ENCODE measurements at regions not wholly inside any gene's neighbourhood (a gene's known extent, or its start where the extent isn't known, plus 50 kb on each side); places are given as distances from the start of the nearest gene placed in this dataset.

DNA sequence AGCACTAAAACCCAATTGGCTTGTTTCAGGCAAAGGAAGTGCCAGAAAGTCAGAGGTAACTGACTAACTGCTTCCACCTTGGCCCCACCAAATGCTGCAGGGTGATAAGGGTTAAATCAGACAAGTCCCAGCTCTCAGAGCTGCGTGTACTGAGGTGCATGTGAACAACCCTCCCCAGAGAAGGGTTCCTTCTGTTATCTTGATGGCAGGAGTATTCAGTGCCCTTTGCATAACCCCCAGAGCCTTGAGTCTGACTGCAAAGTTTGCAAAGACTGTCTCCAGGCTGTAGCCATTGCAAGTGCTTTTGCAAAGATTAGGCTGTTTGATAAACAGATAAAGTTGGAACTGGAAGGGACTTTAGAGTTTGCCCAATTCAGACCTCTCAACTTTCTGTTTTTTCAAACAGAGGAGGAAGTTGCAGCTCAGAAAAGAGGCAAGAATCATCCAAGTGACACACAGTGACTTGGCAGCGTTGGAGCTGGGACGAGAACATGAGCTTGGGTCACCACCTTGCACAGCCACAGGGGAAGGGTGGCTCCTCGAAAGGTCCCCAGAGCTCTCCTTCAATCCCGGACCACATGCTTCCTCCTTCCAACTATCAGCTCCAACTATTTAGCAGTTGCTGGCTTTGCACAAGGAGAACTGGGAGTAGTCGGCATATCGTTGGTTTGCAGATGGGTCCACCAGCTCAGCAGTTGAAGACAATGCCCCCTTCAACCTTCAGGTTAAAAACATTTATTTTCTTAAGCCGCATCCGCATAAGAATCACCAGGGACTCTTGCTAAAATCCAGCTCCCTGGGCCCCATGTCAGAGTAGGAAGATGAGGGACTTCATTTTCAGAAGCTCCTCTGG lies 224.8 kb upstream of the HES1 start:
- DNase-seq (ENCODE audit: low read depth, low spot score) = no peak
- Histone ChIP-seq H3K4me3 (replicated peaks in 1 of 2; ENCODE audit: low read depth in 1 of 2, low read length in 2 of 2) (no peak overlapping the region), H3K27ac (ENCODE audit: low read depth, low read length) (no peak overlapping the region), H3K27me3 (ENCODE audit: insufficient read depth, low read length) (no peaks in the 10 kb centered on the region), H3K9me3 (ENCODE audit: control insufficient read depth in 1 of 2, insufficient read depth in 1 of 2, low read depth in 1 of 2, low read length in 2 of 2) (no peaks in the 10 kb centered on the region), H3K4me1 (ENCODE audit: control insufficient read depth in 1 of 2, insufficient read depth in 2 of 2, low read length in 2 of 2) (0 out of 4 replicates have a peak, but pooled peaks cover 0 to 3% of the 10 kb centered on the region in 2 experiments), H3K4me2 (ENCODE audit: low read length) (no peak overlapping the region), H3K79me2 (ENCODE audit: insufficient read depth, low read length) (no peaks in the 10 kb centered on the region), H3K36me3 (ENCODE audit: control insufficient read depth in 1 of 2, insufficient read depth in 2 of 2, low read length in 2 of 2) (no peaks in the 10 kb centered on the region), H3K9ac (ENCODE audit: low read length) (no peak overlapping the region), H3K9me2 (ENCODE audit: insufficient read depth) (no peaks in the 10 kb centered on the region), H2AFZ (ENCODE audit: low read depth, low read length, poor library complexity, severe bottlenecking) (no peak overlapping the region), H4K20me1 (ENCODE audit: insufficient read depth) (no peaks in the 10 kb centered on the region)
- ChIA-PET RAD21 (ENCODE audit: low non-redundant PET in 1 of 2, low total read pairs in 2 of 2, uncharacterized antibody in 2 of 2, unreplicated experiment in 2 of 2) (no interaction called here), POLR2A (no interaction called here), CTCF (no interaction called here)
- ATAC-seq = no peak
- BruUV-seq (replicated peaks) = no TSS peak
- TF ChIP-seq, protein P1, sequence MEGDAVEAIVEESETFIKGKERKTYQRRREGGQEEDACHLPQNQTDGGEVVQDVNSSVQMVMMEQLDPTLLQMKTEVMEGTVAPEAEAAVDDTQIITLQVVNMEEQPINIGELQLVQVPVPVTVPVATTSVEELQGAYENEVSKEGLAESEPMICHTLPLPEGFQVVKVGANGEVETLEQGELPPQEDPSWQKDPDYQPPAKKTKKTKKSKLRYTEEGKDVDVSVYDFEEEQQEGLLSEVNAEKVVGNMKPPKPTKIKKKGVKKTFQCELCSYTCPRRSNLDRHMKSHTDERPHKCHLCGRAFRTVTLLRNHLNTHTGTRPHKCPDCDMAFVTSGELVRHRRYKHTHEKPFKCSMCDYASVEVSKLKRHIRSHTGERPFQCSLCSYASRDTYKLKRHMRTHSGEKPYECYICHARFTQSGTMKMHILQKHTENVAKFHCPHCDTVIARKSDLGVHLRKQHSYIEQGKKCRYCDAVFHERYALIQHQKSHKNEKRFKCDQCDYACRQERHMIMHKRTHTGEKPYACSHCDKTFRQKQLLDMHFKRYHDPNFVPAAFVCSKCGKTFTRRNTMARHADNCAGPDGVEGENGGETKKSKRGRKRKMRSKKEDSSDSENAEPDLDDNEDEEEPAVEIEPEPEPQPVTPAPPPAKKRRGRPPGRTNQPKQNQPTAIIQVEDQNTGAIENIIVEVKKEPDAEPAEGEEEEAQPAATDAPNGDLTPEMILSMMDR (IDR thresholded peaks at IDR 0.05 in 2 of 3, conservative IDR thresholded peaks at IDR 0.05 in 1 of 3; ENCODE audit: borderline replicate concordance in 1 of 3, insufficient read depth in 1 of 3, low read depth in 2 of 3, low read length in 2 of 3) = no peak
- TF ChIP-seq RAD21 (IDR thresholded peaks at IDR 0.05; ENCODE audit: low read depth) (no peak), FOSL1 (IDR thresholded peaks at IDR 0.05; ENCODE audit: low read depth) (no peak), EZH2phosphoT487 (IDR thresholded peaks at IDR 0.05; ENCODE audit: borderline replicate concordance) (no peak), TCF7L2 (IDR thresholded peaks at IDR 0.05; ENCODE audit: borderline replicate concordance, extremely low read depth, insufficient read depth, insufficient read length) (no peak), CEBPB (IDR thresholded peaks at IDR 0.05; ENCODE audit: low read depth) (no peak), POLR2A (IDR thresholded peaks at IDR 0.05; ENCODE audit: borderline replicate concordance, extremely low read depth, insufficient read depth, insufficient read length) (no peak), ATF3 (IDR thresholded peaks at IDR 0.05) (no peak), JUND (IDR thresholded peaks at IDR 0.05) (no peak), SRF (IDR thresholded peaks at IDR 0.05; ENCODE audit: low read depth) (no peak), YY1 (IDR thresholded peaks at IDR 0.05; ENCODE audit: extremely low read depth, insufficient replicate concordance, low read depth, low read length) (no peak), SP1 (IDR thresholded peaks at IDR 0.05; ENCODE audit: low read depth) (no peak)
- intact Hi-C loops (cut with micrococcal nuclease) = no loop called here
